ENCODE measurements at regions not wholly inside any gene's neighbourhood (a gene's known extent, or its start where the extent isn't known, plus 50 kb on each side); places are given as distances from the start of the nearest gene placed in this dataset.

- no peak for DNase-seq
These were observed 271.4 kb downstream of the POLR1F start for GRCh38 chr7:19437446-19437845.

- no peak for DNase-seq
These were observed 280.9 kb downstream of the POLR1F start for GRCh38 chr7:19427944-19428343.

DNA sequence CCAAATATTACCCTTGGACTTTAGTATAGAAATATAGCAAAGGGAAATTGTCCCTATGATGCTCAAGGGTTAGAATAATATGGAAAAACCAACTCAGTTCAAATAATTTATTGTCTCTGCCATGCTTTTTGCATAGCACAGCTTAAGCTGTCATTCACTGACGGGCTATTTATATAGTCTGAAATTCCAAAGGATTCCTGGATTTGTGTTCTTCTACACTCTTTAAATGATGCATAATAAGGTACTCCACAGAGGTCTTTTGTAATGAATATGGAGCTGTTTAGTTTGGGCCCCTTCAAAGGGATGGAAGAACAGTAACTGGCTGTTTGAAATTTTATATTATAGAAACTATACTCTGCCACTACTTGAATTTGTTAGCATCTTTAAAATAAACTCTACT lies 276.6 kb upstream of the FERD3L start:
- no peak for DNase-seq

GRCh38 chr7:19417231-19417630 lies 272.0 kb upstream of the FERD3L start:
- DNase-seq: no peak

DNA sequence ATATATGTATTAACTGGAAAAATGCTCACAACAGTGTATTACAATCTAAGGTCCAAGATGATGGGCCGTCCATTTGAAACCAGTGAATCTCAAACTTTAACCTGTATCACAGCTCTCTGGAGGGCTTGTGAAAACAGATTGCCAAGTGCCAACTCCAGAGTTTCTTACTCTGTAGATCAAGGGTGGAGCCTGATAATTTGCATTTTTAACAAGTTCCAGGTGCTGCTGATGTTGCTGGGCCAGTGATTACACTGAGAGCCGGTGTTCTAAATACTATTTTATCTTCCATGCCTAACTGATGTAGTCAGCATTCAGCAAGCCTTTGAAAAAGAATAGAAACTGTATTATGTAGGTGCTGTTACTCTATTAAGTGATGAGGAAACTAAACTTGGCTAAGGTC lies 269.9 kb upstream of the FERD3L start:
- no peak for DNase-seq

- DNase-seq: no peak
These were observed 268.3 kb upstream of the FERD3L start for GRCh38 chr7:19413443-19413965.

GRCh38 chr7:19410691-19411090 lies 265.5 kb upstream of the FERD3L start:
- DNase-seq: no peak

GRCh38 chr7:19410106-19410505 lies 264.9 kb upstream of the FERD3L start:
- no peak for DNase-seq

GRCh38 chr7:19408706-19409220 lies 263.5 kb upstream of the FERD3L start:
- DNase-seq: no peak

DNA sequence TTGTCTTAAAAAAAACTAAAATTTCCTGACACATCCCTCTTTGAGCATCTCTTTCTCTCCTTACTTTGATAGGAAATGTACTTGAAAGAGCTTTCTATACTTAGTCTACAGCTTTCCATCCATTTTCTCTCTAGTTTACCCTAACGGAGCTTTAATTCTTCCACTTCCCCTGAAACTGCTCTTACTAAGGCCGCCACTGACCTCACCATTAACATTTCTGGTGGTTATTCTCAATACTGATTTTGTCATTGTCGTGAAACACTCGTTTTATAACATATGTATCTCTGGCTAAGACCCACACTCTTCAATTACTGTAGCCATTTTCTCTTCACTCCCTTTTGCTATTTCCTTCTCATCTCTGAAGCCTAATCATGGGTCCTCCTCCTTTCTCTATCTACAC lies 262.0 kb upstream of the FERD3L start:
- no peak for DNase-seq

DNA sequence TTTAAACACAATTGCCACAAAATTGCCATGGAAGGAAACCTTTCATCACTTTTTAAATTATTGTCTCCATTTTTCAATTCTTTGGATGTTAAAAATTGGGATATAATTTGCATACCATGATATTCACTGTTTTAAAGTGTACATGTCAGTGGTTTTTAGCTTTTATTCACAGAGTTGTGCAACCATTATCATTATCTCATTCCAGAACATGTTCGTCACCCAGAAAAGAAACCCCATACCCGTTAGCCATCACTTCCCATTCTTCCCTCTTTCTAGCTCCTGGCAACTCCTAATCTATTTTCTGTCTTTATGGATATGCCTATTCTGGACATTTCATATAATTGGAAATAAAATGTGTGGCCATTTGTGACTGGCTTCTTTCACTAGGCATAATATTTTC lies 260.3 kb upstream of the FERD3L start:
- DNase-seq: no peak

GRCh38 chr7:19404912-19405329 lies 259.7 kb upstream of the FERD3L start:
- no peak for DNase-seq

- no peak for DNase-seq
These were observed 258.5 kb upstream of the FERD3L start for GRCh38 chr7:19403691-19404090.

GRCh38 chr7:19401461-19401860 lies 256.2 kb upstream of the FERD3L start:
- DNase-seq: no peak

DNA sequence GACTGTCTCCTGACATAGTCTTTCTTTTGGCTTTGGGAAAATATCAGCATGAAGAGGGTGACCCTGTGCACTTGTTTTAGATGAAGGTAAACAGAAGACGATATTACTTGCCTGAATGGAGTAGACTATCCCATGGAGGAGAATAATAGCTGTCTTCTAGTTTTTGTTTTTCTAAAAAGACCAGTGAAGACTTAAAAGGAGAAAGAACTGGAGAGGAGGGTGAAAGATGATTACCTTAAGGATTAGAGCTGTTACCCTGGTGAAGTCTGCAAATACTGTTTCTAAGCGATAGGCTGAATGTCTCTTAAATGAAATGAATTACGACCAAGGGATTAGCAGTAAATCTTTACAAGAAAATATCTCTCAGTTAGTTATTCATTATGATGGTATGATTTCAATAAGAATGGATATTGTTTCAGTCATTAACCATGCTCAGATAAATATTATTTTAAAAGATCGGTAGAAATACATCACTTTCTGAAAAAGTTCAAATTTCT lies 255.6 kb upstream of the FERD3L start:
- no peak for DNase-seq

GRCh38 chr7:19397911-19398310 lies 252.7 kb upstream of the FERD3L start:
- DNase-seq: no peak

DNA sequence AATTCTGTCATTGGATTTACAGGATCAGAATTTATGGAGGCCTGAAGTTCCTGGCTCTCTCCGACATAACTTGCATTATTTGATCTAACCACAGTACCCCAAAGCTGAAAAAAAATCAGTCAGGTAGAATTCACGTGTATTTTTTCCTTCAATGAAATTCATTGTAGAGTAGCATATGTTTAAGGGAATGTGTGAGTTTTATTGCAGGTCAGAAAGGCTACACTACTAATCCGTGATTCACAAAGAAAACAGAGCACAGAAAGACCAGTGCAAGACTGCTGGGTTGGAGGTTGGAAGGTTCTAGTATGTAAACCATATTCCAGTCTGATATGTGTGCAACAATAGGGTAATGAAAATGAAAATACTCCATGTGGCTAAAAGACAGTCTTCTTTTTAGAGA lies 247.0 kb upstream of the FERD3L start:
- DNase-seq: no peak

DNA sequence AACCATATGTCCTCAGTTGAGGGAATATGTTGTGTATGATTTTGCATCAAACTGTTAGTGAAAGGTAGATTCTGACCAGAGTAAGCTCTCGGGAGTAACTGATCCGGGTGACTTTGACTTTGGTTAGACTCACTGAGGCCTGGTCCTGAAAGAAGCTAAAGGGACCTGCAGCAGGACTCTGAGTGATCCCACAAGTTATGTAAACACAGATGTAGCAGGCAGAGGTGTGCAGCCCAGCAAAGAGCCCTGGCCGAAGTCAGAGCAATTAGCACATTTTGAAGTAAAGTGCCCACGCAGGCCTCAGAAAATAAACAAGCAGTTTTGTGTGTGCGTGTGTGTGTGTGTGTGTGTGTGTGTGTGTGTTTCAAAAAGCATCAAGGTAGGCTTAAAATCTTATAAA lies 245.6 kb upstream of the FERD3L start:
- DNase-seq: no peak

- DNase-seq: no peak
These were observed 236.1 kb upstream of the FERD3L start for GRCh38 chr7:19381321-19381720.

DNA sequence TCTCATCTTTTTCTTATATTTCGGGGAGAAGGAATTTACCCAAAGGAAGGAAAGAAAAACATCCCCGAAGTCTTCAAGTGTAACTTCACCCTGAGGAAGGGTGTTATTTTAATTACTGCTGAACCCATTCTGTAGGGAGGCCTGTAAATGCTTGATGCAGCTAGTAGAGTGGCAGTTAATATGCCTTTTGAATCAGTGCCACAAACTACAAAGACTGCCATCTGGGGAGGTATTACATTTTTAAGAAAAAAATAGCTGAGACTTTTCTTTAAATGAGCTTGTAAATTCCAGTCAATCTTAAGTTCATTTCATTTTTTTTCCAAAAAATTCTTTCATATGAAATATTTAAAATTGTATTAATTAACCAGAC lies 233.1 kb upstream of the FERD3L start:
- DNase-seq: no peak

DNA sequence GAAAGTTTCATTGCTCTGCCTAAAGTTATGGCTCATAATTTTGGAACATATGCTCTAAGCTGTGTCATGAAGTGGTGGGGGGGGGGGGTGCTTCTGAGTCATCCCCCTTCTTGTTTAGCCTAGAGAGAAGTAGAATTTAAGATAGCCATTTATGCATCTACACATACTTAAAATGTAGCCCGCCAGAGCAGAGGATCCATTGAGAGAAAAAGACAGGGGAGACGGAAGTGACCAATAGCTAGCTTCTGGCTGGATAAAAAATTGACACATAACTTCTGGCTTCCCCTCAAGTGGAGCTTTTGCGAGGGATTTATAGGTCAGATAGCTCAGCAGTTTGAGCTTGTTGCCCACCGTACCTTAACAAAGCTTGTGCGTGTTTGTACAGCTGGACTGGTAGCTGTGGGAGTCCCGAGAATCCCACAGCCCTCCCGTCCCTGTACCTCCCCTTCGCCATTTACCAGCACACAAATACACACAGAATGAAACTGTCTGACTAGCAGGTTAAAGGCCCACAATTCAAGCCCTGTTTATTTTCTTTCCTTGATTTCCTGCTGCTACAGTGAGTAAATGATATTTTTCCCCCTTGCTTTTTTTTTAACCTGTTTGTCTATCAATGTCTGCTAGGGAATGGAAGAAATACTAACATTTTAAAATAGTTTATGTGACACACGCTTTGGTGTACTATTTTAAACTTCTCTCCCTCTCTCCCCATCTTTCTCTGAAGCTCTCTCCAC lies 232.6 kb upstream of the FERD3L start:
- no peak for DNase-seq

DNA sequence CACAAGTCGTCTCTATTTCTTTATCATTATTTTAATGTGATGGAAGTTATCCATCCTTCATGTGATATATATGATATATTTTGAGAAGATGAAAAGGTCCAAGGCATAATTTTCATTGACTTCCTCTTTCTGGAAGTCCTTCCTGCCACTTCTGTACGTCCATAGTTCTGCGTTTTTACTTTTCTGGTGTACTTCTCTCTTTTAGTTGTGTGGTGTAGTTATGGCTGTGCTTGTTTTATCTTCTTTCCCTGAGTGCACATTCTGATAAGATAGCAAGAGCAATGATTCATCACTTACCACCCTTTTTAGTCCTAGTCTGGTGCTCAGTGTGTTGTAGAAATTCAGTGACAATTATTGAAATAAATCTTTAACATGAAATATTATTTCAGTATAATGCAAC lies 231.3 kb upstream of the FERD3L start:
- no peak for DNase-seq

GRCh38 chr7:19375976-19376375 lies 230.8 kb upstream of the FERD3L start:
- DNase-seq: no peak

DNA sequence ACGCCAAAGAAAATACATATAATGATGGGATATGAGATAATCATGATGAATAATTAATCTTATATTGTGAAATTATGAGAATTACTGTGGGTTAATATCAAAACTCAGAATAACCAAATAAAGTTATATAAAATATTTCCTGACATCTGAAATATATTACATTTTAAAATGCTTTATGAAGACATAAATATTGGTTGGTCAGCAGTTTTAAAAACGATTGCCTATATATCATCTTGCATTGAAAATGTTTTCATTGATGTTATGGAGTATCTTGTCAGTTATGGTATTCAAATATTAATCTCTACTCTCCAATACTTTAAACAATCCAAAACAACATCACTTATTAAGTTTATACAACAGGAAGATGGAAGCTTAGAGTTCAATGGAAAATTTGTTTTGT lies 228.1 kb upstream of the FERD3L start:
- DNase-seq: no peak

DNA sequence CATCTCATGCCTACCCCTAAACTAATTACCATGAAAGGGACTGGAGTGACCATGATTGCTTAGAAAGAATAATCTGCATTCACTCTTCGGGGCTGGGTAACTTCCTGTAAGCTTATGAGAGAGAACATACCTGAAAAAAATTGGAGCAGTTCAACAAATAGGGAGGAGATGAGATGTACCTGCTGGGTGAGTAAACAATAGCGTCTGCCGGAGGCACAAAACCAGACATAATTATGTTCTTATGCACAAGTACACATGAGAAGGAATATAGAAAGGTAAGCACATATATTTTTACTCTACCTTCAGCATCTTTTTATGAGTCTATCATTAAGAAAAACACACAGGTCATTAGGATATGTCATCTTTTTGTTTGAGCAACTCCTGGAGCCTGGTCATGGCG lies 224.6 kb upstream of the FERD3L start:
- DNase-seq: no peak
